OCI-LY7 (cell line): ENCODE measurements at regions not wholly inside any gene's neighbourhood (a gene's known extent, or its start where the extent isn't known, plus 50 kb on each side); places are given as distances from the start of the nearest gene placed in this dataset.

Experiments
- BruUV-seq: library from RNA; stranded (reverse); fragments of 400-500 nt; replicated peaks from 2 replicates; lab custom pipeline; 2021; lab: Mats Ljungman, UMichigan
- CTCF ChIA-PET: fragments of 300-600 bp; sonication (Branson Sonifier 250); formaldehyde crosslinking; loops from one replicate; lab custom pipeline; 2022; ENCODE audit warnings: antibody characterized with exemption; ENCODE audit not compliant: unreplicated experiment; lab: Charles Lee
- POLR2A ChIA-PET: fragments of 300-600 bp; sonication (Branson Sonifier 250); formaldehyde crosslinking; loops from one replicate; lab custom pipeline; 2022; ENCODE audit warnings: antibody characterized with exemption; lab: Charles Lee
- DNase-seq: peaks from one replicate; pipeline ENCODE4 v3.0.0-alpha.2; 2015; ENCODE audit warnings: low spot score
- H2AFZ ChIP-seq: fragments of 200-600 bp; sonication (generic), shearing (Covaris generic); 2 replicates; pipeline ENCODE4 v1.6.1; 2014; ENCODE audit warnings: mild to moderate bottlenecking, antibody characterized with exemption, low read length, moderate library complexity
- H3K27ac ChIP-seq: fragments of 200-600 bp; sonication (generic); 2 replicates; pipeline ENCODE4 v1.5.1; 2014; ENCODE audit warnings: mixed run types, low read depth, mild to moderate bottlenecking, moderate library complexity, low read length, inconsistent platforms; ENCODE audit not compliant: poor library complexity, severe bottlenecking
- H3K36me3 ChIP-seq: fragments of 200-600 bp; sonication (generic); 2 replicates; pipeline ENCODE4 v1.6.1; 2014; ENCODE audit warnings: mild to moderate bottlenecking, antibody characterized with exemption, low read length, moderate library complexity, mixed read lengths; ENCODE audit not compliant: insufficient read depth
- H3K4me1 ChIP-seq: fragments of 200-600 bp; sonication (generic); 2 replicates; pipeline ENCODE4 v1.5.1; 2014; ENCODE audit warnings: mild to moderate bottlenecking, low read length; ENCODE audit not compliant: insufficient read depth, poor library complexity, severe bottlenecking
- H3K4me2 ChIP-seq: fragments of 200-600 bp; sonication (generic); 2 replicates; pipeline ENCODE4 v1.6.1; 2014; ENCODE audit warnings: mild to moderate bottlenecking, low read length
- H3K4me3 ChIP-seq: fragments of 200-600 bp; sonication (generic); 2 replicates; pipeline ENCODE4 v1.5.1; 2014; ENCODE audit warnings: mild to moderate bottlenecking, low read depth, low read length; ENCODE audit not compliant: poor library complexity, severe bottlenecking
- H3K79me2 ChIP-seq: fragments of 200-600 bp; sonication (generic); 2 replicates; pipeline ENCODE4 v1.6.1; 2016; ENCODE audit warnings: low read depth, mild to moderate bottlenecking, low read length, moderate library complexity, mixed read lengths; ENCODE audit not compliant: insufficient read depth
- H3K9me2 ChIP-seq: fragments of 200-600 bp; sonication (generic); 2 replicates; pipeline ENCODE4 v1.6.1; 2016; ENCODE audit warnings: mild to moderate bottlenecking, low read length, mixed read lengths; ENCODE audit not compliant: insufficient read depth
- H3K9me3 ChIP-seq: fragments of 200-600 bp; sonication (generic); 2 replicates; pipeline ENCODE4 v1.6.1; 2014; ENCODE audit warnings: mild to moderate bottlenecking, mixed run types, low read length, mixed read lengths
- H4K20me1 ChIP-seq: fragments of 200-600 bp; sonication (generic); 2 replicates; pipeline ENCODE4 v1.6.1; 2014; ENCODE audit warnings: mild to moderate bottlenecking, antibody characterized with exemption, low read length, moderate library complexity, mixed read lengths; ENCODE audit not compliant: insufficient read depth
- CTCF ChIP-seq: fragments of 200-600 bp; sonication (generic); conservative IDR thresholded peaks from 2 replicates; pipeline ENCODE4 v1.5.1; 2014; ENCODE audit warnings: mild to moderate bottlenecking, antibody characterized with exemption, low read length, moderate library complexity, mixed read lengths
- EZH2phosphoT487 ChIP-seq: fragments of 200-600 bp; sonication (generic); IDR thresholded peaks from 2 replicates; pipeline ENCODE4 v1.6.1; 2018; ENCODE audit warnings: low read depth, borderline replicate concordance, mild to moderate bottlenecking, mixed run types, antibody characterized with exemption, low read length, moderate library complexity, mixed read lengths
- intact Hi-C: fragments of 100-400 bp; cut with micrococcal nuclease; formaldehyde crosslinking; loops from one replicate; pipeline ENCODE4 v1.10.0; 2022; ENCODE audit not compliant: unreplicated experiment

GRCh38 chr6:18323935-18324705 lies 59.8 kb upstream of the DEK start:
- Histone ChIP-seq H3K4me2 (peak overlapping the region; percentile 62), H3K4me3 (peak overlapping the region; percentile 38), H4K20me1 (no peaks in the 10 kb centered on the region), H3K36me3 (no peaks in the 10 kb centered on the region), H3K79me2 (peaks cover 8% of the 10 kb centered on the region; the same call in 1 of the 2 replicates), H3K9me2 (no peaks in the 10 kb centered on the region), H3K9me3 (no peaks in the 10 kb centered on the region), H3K27ac (peak overlapping the region; percentile 43), H2AFZ (peak overlapping the region; percentile 93), H3K4me1 (peaks cover 66% of the 10 kb centered on the region)
- POLR2A ChIA-PET: interaction anchor here (0.5 to 2.6 kb wide), 22 partner anchors 9 to 756 kb away, joined by 3 to 17 read pairs (median 5); partner anchors contain the start of genes DEK and RNF144B
- CTCF ChIA-PET: interaction anchor here (0.5 to 2.4 kb wide), 7 partner anchors 36 to 1214 kb away, joined by 3 to 35 read pairs (median 3); no protein-coding TSS in a partner anchor
- no TSS peak for BruUV-seq
- DNase-seq: peak; percentile 90
- intact Hi-C loops: loop anchor here (1.0 to 10.0 kb wide), 6 partner anchors 60 to 501 kb away; partner anchors contain the start of genes DEK, KDM1B, RNF144B and TPMT
- TF ChIP-seq CTCF: peak; percentile 98
- TF ChIP-seq EZH2phosphoT487: no peak

- Histone ChIP-seq H3K9me2 (no peaks in the 10 kb centered on the region), H2AFZ (no peak overlapping the region), H3K27ac (no peak overlapping the region), H3K4me3 (no peak overlapping the region), H4K20me1 (no peaks in the 10 kb centered on the region), H3K79me2 (no peaks in the 10 kb centered on the region), H3K9me3 (no peaks in the 10 kb centered on the region), H3K4me1 (peaks cover 5% of the 10 kb centered on the region), H3K4me2 (no peak overlapping the region), H3K36me3 (no peaks in the 10 kb centered on the region)
- intact Hi-C loops: no loop called here
- DNase-seq: no peak
- ChIA-PET CTCF (interaction anchor here (1.0 to 1.2 kb wide), 2 partner anchors 186 to 196 kb away, joined by 3 read pairs; no protein-coding TSS in a partner anchor), POLR2A (interaction anchor here (1.0 to 2.7 kb wide), 4 partner anchors 10 to 28 kb away, joined by 3 to 10 read pairs (median 6); no protein-coding TSS in a partner anchor)
- BruUV-seq: no TSS peak
- TF ChIP-seq EZH2phosphoT487 (no peak), CTCF (no peak)
Measured at GRCh38 chr6:18317850-18318249, 53.5 kb upstream of the DEK start.
